ENCODE measurements at regions not wholly inside any gene's neighbourhood (a gene's known extent, or its start where the extent isn't known, plus 50 kb on each side); places are given as distances from the start of the nearest gene placed in this dataset.

DNA sequence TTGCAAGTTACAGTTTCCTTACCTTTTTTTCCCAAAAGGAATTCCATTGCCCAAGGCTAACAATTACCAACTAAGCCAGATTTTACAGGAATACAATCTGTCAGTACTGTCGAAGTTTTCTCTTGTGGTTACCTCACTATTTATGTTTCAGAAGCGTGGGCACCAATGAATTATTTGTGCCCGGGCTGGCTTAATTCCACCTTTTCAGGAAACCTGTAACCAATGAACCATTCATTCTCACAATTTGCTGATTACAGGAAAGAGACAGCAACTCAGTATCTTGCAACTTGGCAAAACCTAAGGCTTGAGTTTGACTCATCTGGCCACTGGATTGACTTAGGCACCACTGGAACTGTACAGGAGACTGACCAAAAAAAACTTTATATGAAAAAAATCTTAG, 485.6 kb downstream of the INHBA start:
- no peaks in the 10 kb centered on the region for H3K36me3 Mint-ChIP-seq (ENCODE audit: insufficient read depth in 1 of 3, low read depth in 3 of 3)
- no peak overlapping the region for H3K27ac Mint-ChIP-seq
- peaks cover 6 to 7% of the 10 kb centered on the region in 2 experiments for H3K4me1 Mint-ChIP-seq
- H3K14ac ChIP-seq (ENCODE audit: insufficient read depth, low read length) = no peak overlapping the region
- no peak overlapping the region for H4K91ac ChIP-seq (ENCODE audit: insufficient read length, low read depth, low read length)
- no peaks in the 10 kb centered on the region for H4K20me1 ChIP-seq (ENCODE audit: control insufficient read depth, insufficient read depth, insufficient read length)
- H4K8ac ChIP-seq (replicated peaks; ENCODE audit: insufficient read length, low read depth, low read length) = no peak overlapping the region
- DNase-seq = no peak
- no peak overlapping the region for H2BK5ac ChIP-seq (ENCODE audit: insufficient read length, low read length)
- H4K5ac ChIP-seq (ENCODE audit: insufficient read length, low read depth, low read length) = no peak overlapping the region
- no peaks in the 10 kb centered on the region; a peak in 1 of 5 replicates for H3K9me3 Mint-ChIP-seq
- TF ChIP-seq, protein P1, sequence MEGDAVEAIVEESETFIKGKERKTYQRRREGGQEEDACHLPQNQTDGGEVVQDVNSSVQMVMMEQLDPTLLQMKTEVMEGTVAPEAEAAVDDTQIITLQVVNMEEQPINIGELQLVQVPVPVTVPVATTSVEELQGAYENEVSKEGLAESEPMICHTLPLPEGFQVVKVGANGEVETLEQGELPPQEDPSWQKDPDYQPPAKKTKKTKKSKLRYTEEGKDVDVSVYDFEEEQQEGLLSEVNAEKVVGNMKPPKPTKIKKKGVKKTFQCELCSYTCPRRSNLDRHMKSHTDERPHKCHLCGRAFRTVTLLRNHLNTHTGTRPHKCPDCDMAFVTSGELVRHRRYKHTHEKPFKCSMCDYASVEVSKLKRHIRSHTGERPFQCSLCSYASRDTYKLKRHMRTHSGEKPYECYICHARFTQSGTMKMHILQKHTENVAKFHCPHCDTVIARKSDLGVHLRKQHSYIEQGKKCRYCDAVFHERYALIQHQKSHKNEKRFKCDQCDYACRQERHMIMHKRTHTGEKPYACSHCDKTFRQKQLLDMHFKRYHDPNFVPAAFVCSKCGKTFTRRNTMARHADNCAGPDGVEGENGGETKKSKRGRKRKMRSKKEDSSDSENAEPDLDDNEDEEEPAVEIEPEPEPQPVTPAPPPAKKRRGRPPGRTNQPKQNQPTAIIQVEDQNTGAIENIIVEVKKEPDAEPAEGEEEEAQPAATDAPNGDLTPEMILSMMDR (conservative IDR thresholded peaks at IDR 0.05) = no peak
- H3K23me2 ChIP-seq (ENCODE audit: insufficient read length, low read depth, low read length, poor library complexity, severe bottlenecking) = no peaks in the 10 kb centered on the region
- H3K9me3 ChIP-seq (ENCODE audit: control insufficient read depth, low read depth, low read length) = no peaks in the 10 kb centered on the region
- H3K4me2 ChIP-seq (ENCODE audit: insufficient read depth, insufficient read length, low read length) = no peak overlapping the region
- no peak overlapping the region for H2BK120ac ChIP-seq (ENCODE audit: low read depth, low read length, poor library complexity, severe bottlenecking)
- no peak overlapping the region for H3K9ac ChIP-seq (ENCODE audit: extremely low read depth, insufficient read length, low read length)
- H3K4ac ChIP-seq (ENCODE audit: low read depth, low read length) = no peak overlapping the region
- no CpG with 5 or more reads among the region's 3 CpGs for WGBS (ENCODE audit: extremely low coverage, insufficient read length, low lambda C conversion rate)
- no peaks in the 10 kb centered on the region for H3K4me1 ChIP-seq (ENCODE audit: insufficient read depth, low read length)
- H3K27me3 Mint-ChIP-seq (ENCODE audit: low read depth) = peaks cover 83% of the 10 kb centered on the region
- H2BK15ac ChIP-seq (ENCODE audit: low read depth, low read length) = no peak overlapping the region
- no peak overlapping the region for H3K56ac ChIP-seq (ENCODE audit: insufficient read length, low read depth, low read length)
- no peak overlapping the region for H3T11ph ChIP-seq (ENCODE audit: low read length)
- H2AK5ac ChIP-seq (ENCODE audit: insufficient read length, low read length) = no peak overlapping the region
- H3K79me2 ChIP-seq (ENCODE audit: insufficient read depth, low read length) = no peaks in the 10 kb centered on the region
- H2AFZ ChIP-seq (ENCODE audit: low read length) = no peak overlapping the region
- H3K23ac ChIP-seq (ENCODE audit: insufficient read length, low read depth, low read length) = no peak overlapping the region
- H3K27me3 ChIP-seq (ENCODE audit: insufficient read depth, low read length) = peaks cover 24% of the 10 kb centered on the region
- H3K4me3 Mint-ChIP-seq = no peak overlapping the region
- H3K27ac ChIP-seq (ENCODE audit: insufficient read length, low read depth, low read length) = no peak overlapping the region
- H3K79me1 ChIP-seq (ENCODE audit: insufficient read depth, low read depth, low read length, poor library complexity, severe bottlenecking) = no peaks in the 10 kb centered on the region
- no peak overlapping the region for H2BK20ac ChIP-seq (ENCODE audit: low read depth, low read length, poor library complexity, severe bottlenecking)
- H3K18ac ChIP-seq (ENCODE audit: insufficient read length, low read depth, low read length) = no peak overlapping the region
- no peak overlapping the region for H2BK12ac ChIP-seq (ENCODE audit: insufficient read length, low read depth, low read length)

Measured in H9 (cell line).